ENCODE measurements at regions not wholly inside any gene's neighbourhood (a gene's known extent, or its start where the extent isn't known, plus 50 kb on each side); places are given as distances from the start of the nearest gene placed in this dataset.
A peak's percentile ranks its signal among the peaks of the same experiment; 100 is the strongest.

DNA sequence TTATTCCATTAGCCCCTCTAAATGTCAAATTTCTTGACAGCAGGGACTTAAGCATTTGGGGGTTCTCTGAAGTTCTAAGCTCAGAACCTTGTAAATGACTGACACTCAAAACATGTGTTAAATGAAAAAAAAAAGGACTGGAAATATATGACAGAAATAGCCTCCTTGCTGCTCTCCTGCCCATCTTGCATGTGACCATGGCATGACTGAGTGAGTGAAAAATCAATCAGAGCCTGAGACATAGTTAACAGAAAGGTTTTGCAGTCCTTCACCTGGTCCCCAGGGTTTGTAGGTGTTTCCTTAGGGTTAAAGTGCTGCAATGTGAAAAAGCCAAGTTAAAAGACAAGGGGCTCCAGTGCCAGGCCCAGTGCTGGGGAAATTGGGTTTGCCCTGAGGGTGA is 168.1 kb downstream of the ZBTB18 start:
- Histone ChIP-seq H3K36me3 (ENCODE audit: control insufficient read depth in 2 of 2, insufficient read depth in 2 of 2, low read length in 1 of 2) (no peaks in the 10 kb centered on the region), H3K9me3 (ENCODE audit: control insufficient read depth in 2 of 2, insufficient read depth in 1 of 2, low read length in 1 of 2) (peaks cover 0 to 4% of the 10 kb centered on the region in 2 donors), H3K4me1 (ENCODE audit: control insufficient read depth in 2 of 2, insufficient read depth in 2 of 2, low read length in 2 of 2) (no peaks in the 10 kb centered on the region), H3K4me3 (ENCODE audit: low read length in 2 of 2) (no peak overlapping the region), H3K27me3 (ENCODE audit: control insufficient read depth in 2 of 2, insufficient read depth in 1 of 2, low read length in 1 of 2) (no peaks in the 10 kb centered on the region), H3K27ac (ENCODE audit: low read depth in 1 of 2, low read length in 1 of 2) (no peak overlapping the region)
- DNase-seq (ENCODE audit: low read depth in 6 of 9, low spot score in 9 of 9) = no peak

DNA sequence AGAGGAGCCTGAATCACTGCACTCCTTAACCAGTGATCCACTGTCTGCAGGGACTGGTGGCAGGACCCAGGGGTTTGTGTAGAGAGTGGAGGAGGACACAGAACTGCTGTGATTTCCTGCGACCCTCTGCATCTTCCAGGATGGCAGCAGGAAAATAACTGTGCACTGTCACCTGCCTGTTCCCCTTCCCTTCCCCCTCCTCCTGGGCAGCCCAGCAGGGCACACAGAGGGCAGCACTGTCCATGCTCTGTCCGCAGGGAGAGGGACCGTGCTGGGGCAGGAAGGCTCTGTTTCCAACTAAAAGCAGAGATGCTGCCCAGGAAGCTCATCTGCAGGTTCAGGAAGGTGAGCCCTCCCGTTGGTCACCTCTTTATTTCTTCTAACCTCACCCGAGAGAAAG is 168.7 kb downstream of the ZBTB18 start:
- DNase-seq (ENCODE audit: low read depth in 6 of 9, low spot score in 9 of 9) = no peak
- Histone ChIP-seq H3K4me1 (ENCODE audit: control insufficient read depth in 2 of 2, insufficient read depth in 2 of 2, low read length in 2 of 2) (no peaks in the 10 kb centered on the region), H3K27ac (ENCODE audit: low read depth in 1 of 2, low read length in 1 of 2) (no peak overlapping the region), H3K27me3 (ENCODE audit: control insufficient read depth in 2 of 2, insufficient read depth in 1 of 2, low read length in 1 of 2) (no peaks in the 10 kb centered on the region), H3K9me3 (ENCODE audit: control insufficient read depth in 2 of 2, insufficient read depth in 1 of 2, low read length in 1 of 2) (peaks cover 0 to 7% of the 10 kb centered on the region in 2 donors), H3K36me3 (ENCODE audit: control insufficient read depth in 2 of 2, insufficient read depth in 2 of 2, low read length in 1 of 2) (no peaks in the 10 kb centered on the region), H3K4me3 (ENCODE audit: low read length in 2 of 2) (no peak overlapping the region)
- 80% methylated on average over 5 of the region's 5 CpGs for WGBS

GRCh38 chr1:244220410-244220809 is 169.3 kb downstream of the ZBTB18 start:
- no peaks in the 10 kb centered on the region for H3K36me3 ChIP-seq (ENCODE audit: control insufficient read depth in 2 of 2, insufficient read depth in 2 of 2, low read length in 1 of 2)
- DNase-seq (ENCODE audit: low read depth in 6 of 9, low spot score in 9 of 9) = no peak
- 64% methylated on average over 3 of the region's 3 CpGs for WGBS
- H3K4me1 ChIP-seq (ENCODE audit: control insufficient read depth in 2 of 2, insufficient read depth in 2 of 2, low read length in 2 of 2) = no peaks in the 10 kb centered on the region
- H3K4me3 ChIP-seq (ENCODE audit: low read length in 2 of 2) = no peak overlapping the region
- no peak overlapping the region for H3K27ac ChIP-seq (ENCODE audit: low read depth in 1 of 2, low read length in 1 of 2)
- peaks cover 0 to 5% of the 10 kb centered on the region in 2 donors for H3K9me3 ChIP-seq (ENCODE audit: control insufficient read depth in 2 of 2, insufficient read depth in 1 of 2, low read length in 1 of 2)
- no peaks in the 10 kb centered on the region for H3K27me3 ChIP-seq (ENCODE audit: control insufficient read depth in 2 of 2, insufficient read depth in 1 of 2, low read length in 1 of 2)

- H3K4me3 ChIP-seq (ENCODE audit: low read length in 2 of 2) = no peak overlapping the region
- no peaks in the 10 kb centered on the region for H3K36me3 ChIP-seq (ENCODE audit: control insufficient read depth in 2 of 2, insufficient read depth in 2 of 2, low read length in 1 of 2)
- H3K27ac ChIP-seq (ENCODE audit: low read depth in 1 of 2, low read length in 1 of 2) = no peak overlapping the region
- no peak for DNase-seq (ENCODE audit: low read depth in 6 of 9, low spot score in 9 of 9)
- 95% methylated on average over 4 of the region's 4 CpGs for WGBS
- H3K9me3 ChIP-seq (ENCODE audit: control insufficient read depth in 2 of 2, insufficient read depth in 1 of 2, low read length in 1 of 2) = peaks cover 0 to 3% of the 10 kb centered on the region in 2 donors
- no peaks in the 10 kb centered on the region for H3K27me3 ChIP-seq (ENCODE audit: control insufficient read depth in 2 of 2, insufficient read depth in 1 of 2, low read length in 1 of 2)
- no peaks in the 10 kb centered on the region for H3K4me1 ChIP-seq (ENCODE audit: control insufficient read depth in 2 of 2, insufficient read depth in 2 of 2, low read length in 2 of 2)
Observed at GRCh38 chr1:244221991-244222390, 170.9 kb downstream of the ZBTB18 start.

- no peak overlapping the region for H3K4me3 ChIP-seq (ENCODE audit: low read length in 2 of 2)
- no peak for DNase-seq (ENCODE audit: low read depth in 6 of 9, low spot score in 9 of 9)
- 83% methylated on average over 11 of the region's 11 CpGs for WGBS
- H3K4me1 ChIP-seq (ENCODE audit: control insufficient read depth in 2 of 2, insufficient read depth in 2 of 2, low read length in 2 of 2) = no peaks in the 10 kb centered on the region
- H3K27ac ChIP-seq (ENCODE audit: low read depth in 1 of 2, low read length in 1 of 2) = no peak overlapping the region
- H3K9me3 ChIP-seq (ENCODE audit: control insufficient read depth in 2 of 2, insufficient read depth in 1 of 2, low read length in 1 of 2) = peaks cover 0 to 3% of the 10 kb centered on the region in 2 donors
- no peaks in the 10 kb centered on the region for H3K27me3 ChIP-seq (ENCODE audit: control insufficient read depth in 2 of 2, insufficient read depth in 1 of 2, low read length in 1 of 2)
- no peaks in the 10 kb centered on the region for H3K36me3 ChIP-seq (ENCODE audit: control insufficient read depth in 2 of 2, insufficient read depth in 2 of 2, low read length in 1 of 2)
Observed at GRCh38 chr1:244224487-244225430, 173.7 kb downstream of the ZBTB18 start.

DNA sequence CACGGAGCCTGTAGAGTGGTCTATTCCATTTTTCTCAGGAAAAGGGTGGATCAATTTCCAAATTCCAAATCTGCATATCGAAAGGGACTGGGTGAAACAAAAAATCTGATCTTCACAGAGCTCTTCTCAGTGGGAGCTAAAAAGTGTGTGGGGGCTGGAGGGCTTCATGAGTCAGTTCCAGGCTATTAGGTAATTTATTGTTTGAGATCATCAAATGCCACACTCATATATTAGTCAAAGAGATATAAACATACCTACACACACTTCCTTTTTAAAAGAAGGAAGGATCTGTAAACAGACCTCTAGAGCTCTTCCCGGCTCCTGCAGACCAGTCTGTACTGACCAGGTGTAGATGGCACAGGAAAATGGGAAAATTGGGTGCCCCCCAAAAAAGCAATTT is 175.4 kb downstream of the ZBTB18 start:
- Histone ChIP-seq H3K27me3 (ENCODE audit: control insufficient read depth in 2 of 2, insufficient read depth in 1 of 2, low read length in 1 of 2) (no peaks in the 10 kb centered on the region), H3K27ac (ENCODE audit: low read depth in 1 of 2, low read length in 1 of 2) (no peak overlapping the region), H3K9me3 (ENCODE audit: control insufficient read depth in 2 of 2, insufficient read depth in 1 of 2, low read length in 1 of 2) (peaks cover 0 to 7% of the 10 kb centered on the region in 2 donors), H3K36me3 (ENCODE audit: control insufficient read depth in 2 of 2, insufficient read depth in 2 of 2, low read length in 1 of 2) (no peaks in the 10 kb centered on the region), H3K4me1 (ENCODE audit: control insufficient read depth in 2 of 2, insufficient read depth in 2 of 2, low read length in 2 of 2) (peaks cover 0 to 10% of the 10 kb centered on the region in 2 donors), H3K4me3 (ENCODE audit: low read length in 2 of 2) (no peak overlapping the region)
- no peak for DNase-seq (ENCODE audit: low read depth in 6 of 9, low spot score in 9 of 9)
- 98% methylated on average over 3 of the region's 3 CpGs for whole genome bisulfite sequencing

DNA sequence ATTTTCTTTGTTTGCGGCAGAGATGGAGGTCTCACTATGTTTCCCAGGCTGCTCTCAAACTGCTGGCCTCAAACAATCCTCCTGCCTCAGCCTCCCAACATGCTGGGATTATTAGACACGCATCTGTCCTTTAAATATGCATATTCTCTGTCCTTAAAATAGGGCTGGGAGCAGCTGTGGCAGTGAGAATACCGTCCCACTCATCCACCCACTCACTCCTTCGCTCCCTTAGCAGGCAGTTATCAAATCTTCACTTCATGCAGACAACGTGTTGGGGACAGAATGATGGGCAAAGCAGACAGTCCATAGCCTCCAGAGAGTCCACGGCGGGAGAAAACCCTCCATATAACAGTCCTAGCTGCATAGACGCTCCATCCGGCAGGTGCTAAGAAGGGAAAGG is 179.4 kb downstream of the ZBTB18 start:
- Histone ChIP-seq H3K4me3 (ENCODE audit: low read length in 2 of 2) (no peak overlapping the region), H3K4me1 (ENCODE audit: control insufficient read depth in 2 of 2, insufficient read depth in 2 of 2, low read length in 2 of 2) (peaks cover 3 to 36% of the 10 kb centered on the region in 2 donors), H3K27me3 (ENCODE audit: control insufficient read depth in 2 of 2, insufficient read depth in 1 of 2, low read length in 1 of 2) (no peaks in the 10 kb centered on the region), H3K9me3 (ENCODE audit: control insufficient read depth in 2 of 2, insufficient read depth in 1 of 2, low read length in 1 of 2) (peaks cover 0 to 6% of the 10 kb centered on the region in 2 donors), H3K36me3 (ENCODE audit: control insufficient read depth in 2 of 2, insufficient read depth in 2 of 2, low read length in 1 of 2) (no peaks in the 10 kb centered on the region), H3K27ac (ENCODE audit: low read depth in 1 of 2, low read length in 1 of 2) (no peak overlapping the region)
- 92% methylated on average over 9 of the region's 9 CpGs for WGBS
- DNase-seq (ENCODE audit: low read depth in 6 of 9, low spot score in 9 of 9) = no peak

DNA sequence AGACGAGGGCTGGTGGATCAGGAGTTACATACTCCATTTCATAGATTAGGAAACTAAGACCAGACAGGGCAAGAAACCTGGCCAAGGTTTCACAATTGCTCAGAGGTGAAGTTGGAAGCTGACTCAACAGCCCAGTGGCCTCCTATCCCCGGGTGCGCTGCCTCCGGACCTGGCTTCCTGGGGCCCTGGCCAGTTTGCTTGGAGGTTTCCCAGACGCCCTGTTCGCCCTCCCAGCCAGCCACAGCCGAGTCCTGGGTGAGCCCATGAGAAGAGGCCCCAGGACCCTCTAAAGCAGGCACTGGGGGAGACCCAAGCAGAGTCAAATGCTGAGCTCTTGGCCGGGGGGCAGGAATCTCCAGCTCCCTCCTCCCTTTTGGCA is 180.1 kb downstream of the ZBTB18 start:
- no peaks in the 10 kb centered on the region for H3K36me3 ChIP-seq (ENCODE audit: control insufficient read depth in 2 of 2, insufficient read depth in 2 of 2, low read length in 1 of 2)
- H3K27ac ChIP-seq (ENCODE audit: low read depth in 1 of 2, low read length in 1 of 2) = peak overlapping the region in 1 of 2 donors; percentile 73
- H3K9me3 ChIP-seq (ENCODE audit: control insufficient read depth in 2 of 2, insufficient read depth in 1 of 2, low read length in 1 of 2) = peaks cover 0 to 6% of the 10 kb centered on the region in 2 donors
- peaks cover 3 to 36% of the 10 kb centered on the region in 2 donors for H3K4me1 ChIP-seq (ENCODE audit: control insufficient read depth in 2 of 2, insufficient read depth in 2 of 2, low read length in 2 of 2)
- no peak overlapping the region for H3K4me3 ChIP-seq (ENCODE audit: low read length in 2 of 2)
- no peaks in the 10 kb centered on the region for H3K27me3 ChIP-seq (ENCODE audit: control insufficient read depth in 2 of 2, insufficient read depth in 1 of 2, low read length in 1 of 2)
- no peak for DNase-seq (ENCODE audit: low read depth in 6 of 9, low spot score in 9 of 9)
- WGBS = 93% methylated on average over 8 of the region's 8 CpGs

GRCh38 chr1:244231572-244232315 is 180.7 kb downstream of the ZBTB18 start:
- Histone ChIP-seq H3K4me1 (ENCODE audit: control insufficient read depth in 2 of 2, insufficient read depth in 2 of 2, low read length in 2 of 2) (peaks cover 3 to 36% of the 10 kb centered on the region in 2 donors), H3K9me3 (ENCODE audit: control insufficient read depth in 2 of 2, insufficient read depth in 1 of 2, low read length in 1 of 2) (peaks cover 0 to 6% of the 10 kb centered on the region in 2 donors), H3K27me3 (ENCODE audit: control insufficient read depth in 2 of 2, insufficient read depth in 1 of 2, low read length in 1 of 2) (no peaks in the 10 kb centered on the region), H3K4me3 (ENCODE audit: low read length in 2 of 2) (no peak overlapping the region), H3K27ac (ENCODE audit: low read depth in 1 of 2, low read length in 1 of 2) (peak overlapping the region in 1 of 2 donors; percentile 73), H3K36me3 (ENCODE audit: control insufficient read depth in 2 of 2, insufficient read depth in 2 of 2, low read length in 1 of 2) (no peaks in the 10 kb centered on the region)
- peak in 5 of 9 donors; percentile 22 to 57 (median 48) for DNase-seq (ENCODE audit: low read depth in 6 of 9, low spot score in 9 of 9)
- 81% methylated on average over 27 of the region's 27 CpGs for WGBS
